HG03045 (cell line): ENCODE measurements at regions not wholly inside any gene's neighbourhood (a gene's known extent, or its start where the extent isn't known, plus 50 kb on each side); places are given as distances from the start of the nearest gene placed in this dataset.
"Not testable (repeated sequence)": the region's sequence is repeated elsewhere in the genome, so short reads cannot be mapped to it uniquely, and the experiment has no call there.

Experiments
- ATAC-seq: cut with Tn5 transposase; IDR thresholded peaks from one replicate; pipeline ENCODE4 v1.9.1; 2021; ENCODE audit warnings: mild to moderate bottlenecking, moderate library complexity; ENCODE audit not compliant: unreplicated experiment

GRCh38 chr10:36766415-36766810, 359.0 kb upstream of the ANKRD30A start:
- ATAC-seq, result no peak

DNA sequence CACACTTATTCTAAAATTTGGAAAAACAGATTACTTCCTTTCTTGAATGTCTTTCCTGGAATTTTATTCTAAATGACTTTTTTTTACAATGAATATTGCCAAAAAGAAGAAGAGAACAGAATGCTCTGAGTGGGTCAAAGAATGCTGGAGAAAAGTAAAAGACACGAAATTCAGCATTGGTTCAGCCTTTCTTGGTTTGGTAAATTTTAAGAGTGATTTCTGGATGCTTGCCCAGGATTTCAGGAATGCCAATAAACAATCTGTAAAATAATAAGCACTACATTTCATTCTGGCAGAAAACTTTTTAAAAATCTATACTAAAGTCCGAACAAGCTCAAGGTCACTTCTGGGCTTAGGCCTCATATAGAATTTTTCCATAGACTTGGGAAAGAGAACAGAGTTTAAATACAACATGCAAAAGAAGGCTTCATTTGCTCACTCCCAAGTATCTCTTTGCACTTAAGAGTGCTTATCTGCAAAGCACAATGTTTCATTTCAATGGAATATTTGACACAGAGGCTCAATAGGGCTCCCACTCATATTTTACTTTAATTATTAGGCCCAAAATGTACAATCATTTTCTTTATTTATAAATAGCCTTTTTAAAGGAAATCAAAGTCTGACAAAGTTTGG, 359.5 kb upstream of the ANKRD30A start:
- no peak for ATAC-seq

- no peak for ATAC-seq
These were observed 360.6 kb upstream of the ANKRD30A start for GRCh38 chr10:36764823-36765222.

DNA sequence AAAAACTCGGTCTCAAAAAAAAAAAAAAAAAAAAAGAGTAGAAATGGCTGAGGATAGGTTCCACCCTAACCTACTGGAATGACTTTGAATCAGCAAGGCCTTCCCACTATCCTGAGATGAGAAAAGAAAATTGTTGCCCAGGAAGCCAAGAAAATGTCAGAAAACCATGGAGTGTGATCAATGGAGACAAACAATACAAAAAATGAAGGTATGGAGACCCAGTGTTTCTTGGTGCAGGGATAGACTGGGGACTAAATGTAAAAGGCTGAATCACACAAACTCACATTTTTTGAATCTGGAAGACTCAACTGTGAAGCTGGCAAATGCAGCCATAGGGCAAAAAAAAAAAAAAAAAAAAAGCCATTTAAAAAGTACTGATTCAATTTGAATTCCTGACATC, 364.3 kb upstream of the ANKRD30A start:
- no peak for ATAC-seq

DNA sequence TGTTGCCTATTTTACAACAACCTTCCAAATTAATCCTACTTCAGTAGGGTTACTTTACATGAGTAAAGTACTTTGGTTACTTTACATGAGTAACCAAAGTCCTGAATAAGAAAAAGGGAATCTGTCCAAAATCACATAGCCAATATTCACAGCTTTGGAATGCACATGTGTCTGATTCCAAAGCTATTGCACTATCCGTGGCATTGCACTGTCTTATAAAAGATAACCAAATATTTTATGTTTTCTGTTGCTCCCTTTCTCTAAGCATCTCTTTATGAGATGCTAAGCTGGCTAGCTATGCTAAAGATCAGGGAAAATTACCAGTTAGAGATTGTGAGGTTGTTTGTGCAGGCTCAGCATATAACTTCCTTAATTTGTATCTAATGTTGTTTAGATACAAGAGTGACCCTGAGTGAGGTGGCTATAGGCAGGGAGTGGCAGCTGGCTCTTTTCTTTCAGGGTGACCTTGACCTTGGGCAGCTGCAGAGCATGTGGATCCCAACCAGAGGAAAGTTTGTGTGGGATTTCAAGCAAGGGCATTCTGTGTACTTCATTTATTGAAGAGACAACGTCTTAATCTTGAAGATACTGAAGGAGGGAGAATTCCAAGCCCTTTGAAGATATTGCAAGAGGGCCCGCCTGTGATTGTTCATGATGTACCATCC, 366.1 kb upstream of the ANKRD30A start:
- no peak for ATAC-seq

GRCh38 chr10:36748128-36748871, 377.1 kb upstream of the ANKRD30A start:
- no peak for ATAC-seq

- no peak for ATAC-seq
These were observed 385.4 kb upstream of the ANKRD30A start for GRCh38 chr10:36739884-36740445.

DNA sequence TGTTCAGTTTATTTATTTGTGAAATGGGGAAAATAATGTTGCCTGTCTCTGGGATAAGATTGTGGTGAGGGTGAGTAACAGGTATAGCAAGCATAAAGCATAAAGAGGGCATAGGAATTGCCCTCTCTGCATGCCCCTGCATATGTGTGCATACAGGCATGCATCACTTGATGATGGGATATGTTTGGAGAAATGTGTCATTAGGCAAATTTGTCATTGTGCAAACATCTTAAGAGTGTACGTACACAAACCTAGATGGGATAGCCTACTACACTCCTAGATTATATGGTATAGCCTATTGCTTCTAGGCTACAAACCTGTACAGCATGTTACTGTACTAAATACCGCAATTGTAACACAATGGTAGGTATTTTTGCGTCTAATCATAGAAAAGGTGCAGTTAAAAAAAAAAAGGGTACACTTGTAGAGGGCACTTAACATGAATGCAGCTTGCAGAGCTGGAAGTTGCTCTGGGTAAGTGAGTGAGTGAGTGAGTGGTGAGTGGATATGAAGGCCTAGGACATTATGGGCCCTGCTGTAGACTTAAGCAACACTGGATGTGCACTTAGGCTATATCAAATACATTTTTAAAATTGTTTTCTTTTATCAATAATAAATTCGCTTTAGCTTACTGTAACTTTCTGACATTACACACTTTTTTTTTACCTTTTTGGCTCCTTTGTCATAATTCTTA, 386.5 kb upstream of the ANKRD30A start:
- no peak for ATAC-seq

GRCh38 chr10:36736311-36736710, 389.1 kb upstream of the ANKRD30A start:
- ATAC-seq, result no peak

GRCh38 chr10:36734590-36734989, 390.8 kb upstream of the ANKRD30A start:
- not testable (repeated sequence) for ATAC-seq

DNA sequence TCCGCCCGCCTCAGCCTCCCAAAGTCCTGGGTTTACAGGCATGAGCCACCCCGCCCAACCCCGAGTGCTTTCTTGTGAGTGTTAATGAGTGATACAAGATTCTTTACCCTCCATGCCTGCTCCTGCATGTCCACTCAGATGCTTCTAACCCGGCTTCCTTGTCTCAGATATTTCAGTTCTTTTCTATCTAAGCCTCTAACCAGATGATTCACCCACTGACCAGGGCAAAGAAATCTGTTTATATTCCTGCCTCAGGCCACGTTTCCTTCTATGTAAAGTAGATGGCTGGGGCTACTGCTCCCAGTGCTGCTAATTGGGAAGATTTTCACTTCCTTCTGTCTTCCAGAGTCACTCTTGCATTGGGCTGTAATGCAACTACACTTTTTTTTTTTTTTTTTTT, 395.1 kb upstream of the ANKRD30A start:
- no peak for ATAC-seq

- no peak for ATAC-seq
These were observed 396.8 kb upstream of the ANKRD30A start for GRCh38 chr10:36728626-36729025.

GRCh38 chr10:36725581-36726520, 399.5 kb upstream of the ANKRD30A start:
- ATAC-seq, result no peak

DNA sequence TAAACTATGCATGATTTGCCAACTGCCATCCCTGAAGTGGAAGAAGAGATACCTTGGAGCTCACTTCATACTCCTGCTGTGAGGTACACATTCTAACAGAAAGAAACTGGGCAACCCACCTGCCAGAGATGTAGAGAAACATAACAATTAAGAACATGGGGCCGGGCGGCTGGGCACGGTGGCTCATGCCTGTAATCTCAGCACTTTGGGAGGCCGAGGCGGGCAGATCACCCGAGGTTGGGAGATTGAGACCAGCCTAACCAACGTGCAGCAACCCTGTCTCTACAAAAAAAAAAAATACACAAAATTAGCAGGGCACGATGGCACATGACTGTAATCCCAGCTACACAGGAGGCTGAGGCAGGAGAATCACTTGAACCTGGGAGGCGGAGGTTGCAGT, 402.6 kb upstream of the ANKRD30A start:
- ATAC-seq, result no peak

GRCh38 chr10:36721871-36722270, 403.5 kb upstream of the ANKRD30A start:
- no peak for ATAC-seq

DNA sequence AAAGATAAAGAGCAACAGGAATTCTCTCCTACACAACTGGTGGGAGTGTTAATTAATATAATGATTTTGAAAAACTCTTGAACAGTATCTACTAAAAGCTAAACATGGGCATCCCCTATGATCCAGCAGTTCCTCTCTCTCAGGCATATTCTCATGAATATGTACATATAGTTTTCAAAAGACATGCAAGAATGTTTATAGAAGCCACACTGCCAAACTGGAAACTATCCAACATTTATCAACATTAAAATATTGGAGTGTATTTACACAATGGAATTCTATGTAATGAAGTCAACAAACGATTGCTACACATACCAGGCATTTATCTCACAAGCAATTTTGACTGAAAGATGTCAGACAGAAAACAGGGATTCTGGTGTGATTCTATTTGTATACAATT, 404.5 kb upstream of the ANKRD30A start:
- no peak for ATAC-seq

DNA sequence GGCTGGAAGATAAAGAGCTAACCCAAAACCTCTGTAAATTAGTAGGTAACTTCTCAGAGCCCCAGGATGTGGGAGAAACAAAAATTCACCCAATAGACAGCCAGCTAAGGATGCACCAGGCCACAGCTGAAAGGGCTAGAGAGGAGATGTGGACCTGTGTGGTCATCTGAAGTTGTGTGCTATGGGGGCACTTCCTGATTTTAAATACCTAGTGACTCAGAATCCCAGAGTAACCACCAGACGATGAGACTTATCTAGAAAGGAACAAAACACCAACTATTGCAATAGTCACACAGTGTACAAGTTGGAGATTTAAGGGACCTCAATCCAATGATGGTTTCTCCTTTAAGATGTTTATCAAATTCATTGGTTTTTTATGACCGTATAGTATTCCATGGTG, 408.3 kb upstream of the ANKRD30A start:
- no peak for ATAC-seq

- no peak for ATAC-seq
These were observed 409.1 kb upstream of the ANKRD30A start for GRCh38 chr10:36716291-36716690.

GRCh38 chr10:36712695-36713094, 412.7 kb upstream of the ANKRD30A start:
- no peak for ATAC-seq

- ATAC-seq, result no peak
These were observed 414.0 kb upstream of the ANKRD30A start for GRCh38 chr10:36711361-36711760.
